K562 (cell line): ENCODE measurements at regions not wholly inside any gene's neighbourhood (a gene's known extent, or its start where the extent isn't known, plus 50 kb on each side); places are given as distances from the start of the nearest gene placed in this dataset.

Source experiments
- ATAC-seq: fragments of 200-7000 bp; cut with Tn5 transposase; 3 replicates; pipeline ENCODE4 v1.9.1; 2020; ENCODE audit warnings: moderate library complexity
- BruUV-seq: library from RNA; stranded (reverse); fragments of 400-500 nt; replicated peaks from 2 replicates; lab custom pipeline; 2021; lab: Mats Ljungman, UMichigan
- CTCF ChIA-PET: fragments of 300-600 bp; formaldehyde crosslinking; extraction: SDS; loops from one replicate; lab custom pipeline; 2021; ENCODE audit warnings: low intra/inter-chr PET ratio; lab: Yijun Ruan, JAX
- POLR2A ChIA-PET: fragments of 300-600, 350-650 bp; sonication (Branson Sonifier 250); formaldehyde crosslinking; extraction: SDS; loops from one replicate; lab custom pipeline; 2021; ENCODE audit warnings: antibody characterized with exemption, inconsistent platforms; lab: Yijun Ruan, JAX
- DNase-seq, 4 experiments: peaks; one replicate each; pipeline versions ENCODE4 v3.0.0 to v3.0.0-alpha.2; 2011 to 2018; ENCODE audit warnings: low spot score in 3 of 4, mixed read lengths in 3 of 4; ENCODE audit errors: extremely low read depth in 1 of 4
- FAIRE-seq: peaks from 2 replicates; lab custom pipeline; 2011; peaks lifted over from hg19 to GRCh38; lab: Jason Lieb, UNC
- H2AFZ ChIP-seq: 2 replicates; pipeline ENCODE4 v1.6.0; 2011; ENCODE audit warnings: low read depth, low read length, control low read depth, inconsistent platforms
- H3K27ac ChIP-seq: fragments of 200-600 bp; 3 replicates; pipeline ENCODE4 v1.8.0; 2011; ENCODE audit warnings: low read depth, mild to moderate bottlenecking, control low read depth, inconsistent platforms, low read length, moderate library complexity, mixed read lengths; ENCODE audit errors: extremely low read depth
- H3K27me3 ChIP-seq, 2 experiments: fragments of 300-600 bp in 1 of 2; 2 replicates in 1 of 2; 3 replicates in 1 of 2; pipeline versions ENCODE4 v1.6.0 to v1.8.0; 2011; ENCODE audit warnings: inconsistent platforms in 2 of 2, low read length in 2 of 2, mild to moderate bottlenecking in 1 of 2, mixed read lengths in 1 of 2, moderate library complexity in 1 of 2; ENCODE audit not compliant: control insufficient read depth in 2 of 2, insufficient read depth in 2 of 2
- H3K36me3 ChIP-seq: fragments of 300-600 bp; 3 replicates; pipeline ENCODE4 v1.8.0; 2011; ENCODE audit warnings: mild to moderate bottlenecking, low read length, inconsistent platforms; ENCODE audit not compliant: control insufficient read depth, insufficient read depth
- H3K4me1 ChIP-seq, 2 experiments: fragments of 200-600 bp in 1 of 2; replicated peaks in 1 of 2; 2 replicates in 1 of 2; 3 replicates in 1 of 2; pipeline versions ENCODE4 v1.5.1 to v1.8.0; 2011; ENCODE audit warnings: inconsistent platforms in 2 of 2, low read length in 2 of 2, mild to moderate bottlenecking in 1 of 2, mixed read lengths in 1 of 2, moderate library complexity in 1 of 2; ENCODE audit not compliant: control insufficient read depth in 2 of 2, insufficient read depth in 2 of 2
- H3K4me2 ChIP-seq: 2 replicates; pipeline ENCODE4 v1.6.1; 2011; ENCODE audit warnings: low read length, control low read depth, inconsistent platforms, mixed read lengths; ENCODE audit not compliant: insufficient read depth
- H3K4me3 ChIP-seq: fragments of 200-600 bp; sonication (generic), shearing (Covaris generic); 2 replicates; pipeline ENCODE4 v1.5.1; 2016; ENCODE audit warnings: control low read depth, inconsistent platforms
- H3K79me2 ChIP-seq: fragments of 200-600 bp; 3 replicates; pipeline ENCODE4 v1.8.0; 2011; ENCODE audit warnings: low read length, inconsistent platforms; ENCODE audit not compliant: control insufficient read depth, insufficient read depth
- H3K9ac ChIP-seq, 2 experiments: 2 replicates each; pipeline versions ENCODE4 v1.6.0 to v1.6.1; 2011; ENCODE audit warnings: low read depth in 2 of 2, low read length in 2 of 2, control low read depth in 1 of 2, inconsistent platforms in 1 of 2, mild to moderate bottlenecking in 1 of 2, mixed read lengths in 1 of 2; ENCODE audit not compliant: insufficient read depth in 1 of 2
- H3K9me1 ChIP-seq: one replicate; pipeline ENCODE4 v1.6.0; 2011; ENCODE audit warnings: inconsistent platforms, mild to moderate bottlenecking, low read length, moderate library complexity; ENCODE audit not compliant: control insufficient read depth, insufficient read depth
- H3K9me3 ChIP-seq: replicated peaks from 2 replicates; pipeline ENCODE4 v1.5.1; 2011; ENCODE audit warnings: low read depth, low read length, inconsistent platforms; ENCODE audit not compliant: control insufficient read depth, insufficient read depth
- H4K20me1 ChIP-seq: replicated peaks from 2 replicates; pipeline ENCODE4 v1.6.1; 2011; ENCODE audit warnings: low read length, inconsistent platforms, mixed read lengths; ENCODE audit not compliant: control insufficient read depth, insufficient read depth
- ZFP30 ChIP-seq: fragments of 250-450 bp; sonication (Bioruptor Pico); IDR thresholded peaks from 2 replicates; pipeline ENCODE4 v1.8.0; 2022; ENCODE audit warnings: moderate library complexity, mild to moderate bottlenecking, inconsistent platforms, borderline replicate concordance
- ZKSCAN1 ChIP-seq: fragments of 150-350 bp; IDR thresholded peaks from 2 replicates; pipeline ENCODE4 v1.6.1; 2016; ENCODE audit warnings: low read depth, low read length
- ZNF507 ChIP-seq: conservative IDR thresholded peaks from 2 replicates; pipeline ENCODE4 v1.6.1; 2017; ENCODE audit warnings: missing genetic modification characterization, missing compliant biosample characterization
- in situ Hi-C: fragments of 300-500 bp; cut with MboI; formaldehyde crosslinking; loops from 4 replicates; pipeline ENCODE4 v1.15.0; 2018; ENCODE audit warnings: inconsistent platforms, mixed read lengths
- intact Hi-C: fragments of 100-400 bp; cut with micrococcal nuclease; formaldehyde crosslinking; loops from 2 replicates; pipeline ENCODE4 v1.14.2; 2022
- TF ChIP-seq, protein P1 (sequence below): fragments of 450-650 bp; formaldehyde crosslinking; IDR thresholded peaks from 2 replicates; pipeline ENCODE4 v1.4.0; 2020; ENCODE audit warnings: mild to moderate bottlenecking, moderate library complexity

- no peaks in the 10 kb centered on the region for H3K79me2 ChIP-seq
- DNase-seq, result no peak
- H2AFZ ChIP-seq, result no peak overlapping the region
- ATAC-seq, result no peak
- peaks cover 0 to 9% of the 10 kb centered on the region in 2 experiments; a peak in 1 of 5 replicates for H3K27me3 ChIP-seq
- no peak overlapping the region for H3K27ac ChIP-seq
- H3K4me3 ChIP-seq, result no peak overlapping the region
- no peaks in the 10 kb centered on the region for H3K36me3 ChIP-seq
- no TSS peak for BruUV-seq
- TF ChIP-seq ZKSCAN1, result no peak
- peak; percentile 94 for TF ChIP-seq ZFP30 (CRISPR knock-in tag)
- no peak overlapping the region for H3K9ac ChIP-seq
- H3K4me1 ChIP-seq, result no peaks in the 10 kb centered on the region
- ChIA-PET POLR2A (interaction anchor here (0.7 kb wide), 1 partner anchor 10 kb away, joined by 4 read pairs; no protein-coding TSS in a partner anchor), CTCF (no interaction called here)
- no peak for FAIRE-seq
- no peak overlapping the region for H3K4me2 ChIP-seq
- in situ Hi-C loops, result no loop called here
- no peaks in the 10 kb centered on the region for H3K9me3 ChIP-seq
- no peaks in the 10 kb centered on the region for H3K9me1 ChIP-seq
- H4K20me1 ChIP-seq, result no peaks in the 10 kb centered on the region; the same call in 1 of the 2 replicates
- intact Hi-C loops, result no loop called here
Observed at GRCh38 chr3:10637342-10637741, 132.0 kb upstream of the ATP2B2 start.

- DNase-seq, result no peak
- H3K9ac ChIP-seq, result no peak overlapping the region
- no peak overlapping the region for H2AFZ ChIP-seq
- no peak overlapping the region for H3K4me2 ChIP-seq
- H3K36me3 ChIP-seq, result no peaks in the 10 kb centered on the region
- H3K4me3 ChIP-seq, result no peak overlapping the region
- H3K79me2 ChIP-seq, result no peaks in the 10 kb centered on the region
- peaks cover 0 to 9% of the 10 kb centered on the region in 2 experiments; a peak in 1 of 5 replicates for H3K27me3 ChIP-seq
- in situ Hi-C loops, result no loop called here
- BruUV-seq, result no TSS peak
- intact Hi-C loops, result no loop called here
- FAIRE-seq, result no peak
- peak; percentile 94 for TF ChIP-seq ZNF507
- TF ChIP-seq, protein P1, sequence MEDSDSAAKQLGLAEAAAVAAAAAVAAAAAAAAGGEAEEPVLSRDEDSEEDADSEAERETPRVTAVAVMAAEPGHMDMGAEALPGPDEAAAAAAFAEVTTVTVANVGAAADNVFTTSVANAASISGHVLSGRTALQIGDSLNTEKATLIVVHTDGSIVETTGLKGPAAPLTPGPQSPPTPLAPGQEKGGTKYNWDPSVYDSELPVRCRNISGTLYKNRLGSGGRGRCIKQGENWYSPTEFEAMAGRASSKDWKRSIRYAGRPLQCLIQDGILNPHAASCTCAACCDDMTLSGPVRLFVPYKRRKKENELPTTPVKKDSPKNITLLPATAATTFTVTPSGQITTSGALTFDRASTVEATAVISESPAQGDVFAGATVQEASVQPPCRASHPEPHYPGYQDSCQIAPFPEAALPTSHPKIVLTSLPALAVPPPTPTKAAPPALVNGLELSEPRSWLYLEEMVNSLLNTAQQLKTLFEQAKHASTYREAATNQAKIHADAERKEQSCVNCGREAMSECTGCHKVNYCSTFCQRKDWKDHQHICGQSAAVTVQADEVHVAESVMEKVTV (CRISPR knock-in tag), result no peak
- POLR2A ChIA-PET, result no interaction called here
- H3K9me3 ChIP-seq, result no peaks in the 10 kb centered on the region
- no peak overlapping the region for H3K27ac ChIP-seq
- no peaks in the 10 kb centered on the region for H4K20me1 ChIP-seq
- no peaks in the 10 kb centered on the region for H3K4me1 ChIP-seq
- CTCF ChIA-PET, result no interaction called here
- H3K9me1 ChIP-seq, result no peaks in the 10 kb centered on the region
- no peak for ATAC-seq
Observed at GRCh38 chr3:10638466-10638865, 133.1 kb upstream of the ATP2B2 start.
